ENCODE measurements at regions not wholly inside any gene's neighbourhood (a gene's known extent, or its start where the extent isn't known, plus 50 kb on each side); places are given as distances from the start of the nearest gene placed in this dataset.
"Not testable (repeated sequence)": the region's sequence is repeated elsewhere in the genome, so short reads cannot be mapped to it uniquely, and the experiment has no call there.

- DNase-seq (ENCODE audit: low read depth), result not testable (repeated sequence)
These were observed 131.4 kb downstream of the MFAP3L start for GRCh38 chr4:169894767-169895166.

- DNase-seq (ENCODE audit: low read depth), result no peak
These were observed 128.1 kb upstream of the HPF1 start for GRCh38 chr4:169885893-169886292.

GRCh38 chr4:169881769-169882168, 124.0 kb upstream of the HPF1 start:
- no peak for DNase-seq (ENCODE audit: low read depth)

- DNase-seq (ENCODE audit: low read depth), result no peak
These were observed 112.8 kb upstream of the HPF1 start for GRCh38 chr4:169870507-169870906.

GRCh38 chr4:169869490-169869889, 111.7 kb upstream of the HPF1 start:
- DNase-seq (ENCODE audit: low read depth), result no peak

- no peak for DNase-seq (ENCODE audit: low read depth)
These were observed 103.8 kb upstream of the HPF1 start for GRCh38 chr4:169861593-169861992.

GRCh38 chr4:169859366-169860216, 101.8 kb upstream of the HPF1 start:
- DNase-seq (ENCODE audit: low read depth), result no peak

- no peak for DNase-seq (ENCODE audit: low read depth)
These were observed 96.3 kb upstream of the HPF1 start for GRCh38 chr4:169854090-169854489.

GRCh38 chr4:169852481-169852880, 94.7 kb upstream of the HPF1 start:
- DNase-seq (ENCODE audit: low read depth), result no peak

GRCh38 chr4:169851750-169852149, 94.0 kb upstream of the HPF1 start:
- no peak for DNase-seq (ENCODE audit: low read depth)

- no peak for DNase-seq (ENCODE audit: low read depth)
These were observed 91.7 kb upstream of the HPF1 start for GRCh38 chr4:169849456-169849855.

GRCh38 chr4:169848018-169848417, 90.3 kb upstream of the HPF1 start:
- no peak for DNase-seq (ENCODE audit: low read depth)

- no peak for DNase-seq (ENCODE audit: low read depth)
These were observed 89.4 kb upstream of the HPF1 start for GRCh38 chr4:169847171-169847570.

GRCh38 chr4:169846396-169846795, 88.7 kb upstream of the HPF1 start:
- DNase-seq (ENCODE audit: low read depth), result no peak

- DNase-seq (ENCODE audit: low read depth), result no peak
These were observed 84.0 kb upstream of the HPF1 start for GRCh38 chr4:169841776-169842175.

- no peak for DNase-seq (ENCODE audit: low read depth)
These were observed 82.8 kb upstream of the HPF1 start for GRCh38 chr4:169840554-169840953.

- DNase-seq (ENCODE audit: low read depth), result not testable (repeated sequence)
These were observed 70.6 kb upstream of the HPF1 start for GRCh38 chr4:169828329-169828728.

GRCh38 chr4:169826634-169827187, 69.0 kb upstream of the HPF1 start:
- DNase-seq (ENCODE audit: low read depth), result no peak

- peak; percentile 45 for DNase-seq (ENCODE audit: low read depth)
These were observed 65.9 kb upstream of the HPF1 start for GRCh38 chr4:169823685-169824084.

- no peak for DNase-seq (ENCODE audit: low read depth)
These were observed 63.7 kb upstream of the HPF1 start for GRCh38 chr4:169821402-169821801.

GRCh38 chr4:169818063-169818679, 60.4 kb upstream of the HPF1 start:
- DNase-seq (ENCODE audit: low read depth), result no peak

- no peak for DNase-seq (ENCODE audit: low read depth)
These were observed 57.9 kb upstream of the HPF1 start for GRCh38 chr4:169815606-169816005.

GRCh38 chr4:169811476-169811875, 53.7 kb upstream of the HPF1 start:
- DNase-seq (ENCODE audit: low read depth), result no peak

Measured in forelimb muscle (tissue), 1 donor.